ENCODE measurements at regions not wholly inside any gene's neighbourhood (a gene's known extent, or its start where the extent isn't known, plus 50 kb on each side); places are given as distances from the start of the nearest gene placed in this dataset.

DNA sequence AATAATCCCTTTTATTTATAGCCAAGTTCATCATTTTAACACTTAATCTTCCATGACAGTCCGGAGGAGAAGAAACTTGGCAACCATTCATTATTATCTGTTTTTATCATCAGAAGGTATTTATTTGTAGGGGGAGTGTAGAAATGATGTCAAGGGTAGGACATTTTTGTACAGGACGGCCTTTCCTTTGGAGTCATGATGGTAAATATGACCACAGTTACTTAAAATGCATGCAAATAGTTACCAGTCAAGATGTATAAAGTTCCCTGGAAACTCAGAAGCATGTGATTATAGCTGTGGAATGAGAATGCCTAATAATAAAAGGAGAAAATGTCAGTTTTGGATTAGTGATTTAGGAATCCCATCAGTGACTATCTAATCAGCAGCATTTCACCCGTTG, 183.1 kb upstream of the PRPS1L1 start:
- FAIRE-seq (no peak), ATAC-seq (no peak), DNase-seq (ENCODE audit: low read depth in 1 of 2, low spot score in 1 of 2) (no peak)
- Histone ChIP-seq H3K9me3 (no peaks in the 10 kb centered on the region), H3K4me3 (no peak overlapping the region), H3K4me1 (no peaks in the 10 kb centered on the region), H3K27ac (no peak overlapping the region), H3K4me2 (no peak overlapping the region)
- TF ChIP-seq, protein P1, sequence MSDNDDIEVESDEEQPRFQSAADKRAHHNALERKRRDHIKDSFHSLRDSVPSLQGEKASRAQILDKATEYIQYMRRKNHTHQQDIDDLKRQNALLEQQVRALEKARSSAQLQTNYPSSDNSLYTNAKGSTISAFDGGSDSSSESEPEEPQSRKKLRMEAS (IDR thresholded peaks at IDR 0.05) = no peak
- TF ChIP-seq FOSB (CRISPR knock-in tag; IDR thresholded peaks at IDR 0.05) (no peak), NPAS2 (CRISPR knock-in tag; IDR thresholded peaks at IDR 0.05; ENCODE audit: borderline replicate concordance) (no peak), CTCF (IDR thresholded peaks at IDR 0.05) (no peak), KDM1A (IDR thresholded peaks at IDR 0.05; ENCODE audit: low read depth) (no peak)
- TF ChIP-seq, protein P2, sequence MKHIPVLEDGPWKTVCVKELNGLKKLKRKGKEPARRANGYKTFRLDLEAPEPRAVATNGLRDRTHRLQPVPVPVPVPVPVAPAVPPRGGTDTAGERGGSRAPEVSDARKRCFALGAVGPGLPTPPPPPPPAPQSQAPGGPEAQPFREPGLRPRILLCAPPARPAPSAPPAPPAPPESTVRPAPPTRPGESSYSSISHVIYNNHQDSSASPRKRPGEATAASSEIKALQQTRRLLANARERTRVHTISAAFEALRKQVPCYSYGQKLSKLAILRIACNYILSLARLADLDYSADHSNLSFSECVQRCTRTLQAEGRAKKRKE (CRISPR knock-in tag; IDR thresholded peaks at IDR 0.05; ENCODE audit: low read depth) = no peak
- CTCF ChIA-PET = no interaction called here
- 55% methylated on average over 3 of the region's 3 CpGs for WGBS (ENCODE audit: missing lambda C conversion rate)
- POLR2A ChIA-PET = no interaction called here

- no peaks in the 10 kb centered on the region for H3K9me3 ChIP-seq
- no peak for DNase-seq (ENCODE audit: low read depth in 1 of 2, low spot score in 1 of 2)
- WGBS (ENCODE audit: missing lambda C conversion rate) = 64% methylated on average over 3 of the region's 3 CpGs
- FAIRE-seq = no peak
- POLR2A ChIA-PET = no interaction called here
- H3K27ac ChIP-seq = no peak overlapping the region
- no peak overlapping the region for H3K4me3 ChIP-seq
- no peak for ATAC-seq
- no peak overlapping the region for H3K4me2 ChIP-seq
- no peak for TF ChIP-seq RAD21 (conservative IDR thresholded peaks at IDR 0.05 in 1 of 2, IDR thresholded peaks at IDR 0.05 in 1 of 2)
- no peak for TF ChIP-seq RARB (CRISPR knock-in tag; IDR thresholded peaks at IDR 0.05)
- no peak for TF ChIP-seq FOSL2 (IDR thresholded peaks at IDR 0.05)
- no peak for TF ChIP-seq FOSL2 (CRISPR knock-in tag; IDR thresholded peaks at IDR 0.05)
- TF ChIP-seq ZNF302 (CRISPR knock-in tag; IDR thresholded peaks at IDR 0.05) = no peak
- no peak for TF ChIP-seq PHF8 (IDR thresholded peaks at IDR 0.05; ENCODE audit: borderline replicate concordance, low read depth)
- no peak for TF ChIP-seq FOXS1 (CRISPR knock-in tag; IDR thresholded peaks at IDR 0.05)
- no peak for TF ChIP-seq CHD2 (IDR thresholded peaks at IDR 0.05; ENCODE audit: low read length, partially characterized antibody)
- TF ChIP-seq POLR2A (IDR thresholded peaks at IDR 0.05; ENCODE audit: low read length) = no peak
- TF ChIP-seq PBX3 (IDR thresholded peaks at IDR 0.05) = no peak
- TF ChIP-seq EP300 (IDR thresholded peaks at IDR 0.05) = no peak
- TF ChIP-seq KDM5A (IDR thresholded peaks at IDR 0.05) = no peak
- no peak for TF ChIP-seq KDM1A (IDR thresholded peaks at IDR 0.05; ENCODE audit: low read depth)
- no peak for TF ChIP-seq SREBF2 (IDR thresholded peaks at IDR 0.05)
- no peak for TF ChIP-seq BHLHE40 (IDR thresholded peaks at IDR 0.05; ENCODE audit: low read depth, low read length)
- TF ChIP-seq BCL3 (IDR thresholded peaks at IDR 0.05) = no peak
- H3K4me1 ChIP-seq = no peaks in the 10 kb centered on the region
- CTCF ChIA-PET = no interaction called here
Observed at GRCh38 chr7:18212308-18212707, 184.7 kb upstream of the PRPS1L1 start.

- ChIA-PET CTCF (no interaction called here), POLR2A (no interaction called here)
- TF ChIP-seq FOSB (CRISPR knock-in tag; IDR thresholded peaks at IDR 0.05) (no peak), HOXB5 (CRISPR knock-in tag; IDR thresholded peaks at IDR 0.05) (no peak), FOXS1 (CRISPR knock-in tag; IDR thresholded peaks at IDR 0.05) (no peak), HEYL (CRISPR knock-in tag; IDR thresholded peaks at IDR 0.05) (no peak), JUN (IDR thresholded peaks at IDR 0.05) (no peak), POLR2A (IDR thresholded peaks at IDR 0.05; ENCODE audit: low read length) (no peak), BCL3 (IDR thresholded peaks at IDR 0.05) (no peak), TP53 (CRISPR knock-in tag; IDR thresholded peaks at IDR 0.05) (no peak), CTCF (IDR thresholded peaks at IDR 0.05) (no peak), CBX2 (IDR thresholded peaks at IDR 0.05; ENCODE audit: borderline replicate concordance, low read depth) (no peak), JUNB (IDR thresholded peaks at IDR 0.05) (no peak), RARB (CRISPR knock-in tag; IDR thresholded peaks at IDR 0.05) (no peak), SMC3 (IDR thresholded peaks at IDR 0.05) (no peak)
- H3K9me3 ChIP-seq = no peaks in the 10 kb centered on the region
- DNase-seq (ENCODE audit: low read depth in 1 of 2, low spot score in 1 of 2) (no peak), FAIRE-seq (no peak), ATAC-seq (no peak)
- H3K4me2 ChIP-seq = no peak overlapping the region
- H3K27ac ChIP-seq = no peak overlapping the region
- no peaks in the 10 kb centered on the region for H3K4me1 ChIP-seq
- H3K4me3 ChIP-seq = no peak overlapping the region
- WGBS (ENCODE audit: missing lambda C conversion rate) = 44% methylated on average over 1 of the region's 1 CpG
Observed at GRCh38 chr7:18212758-18213157, 185.1 kb upstream of the PRPS1L1 start.
